ENCODE measurements at regions not wholly inside any gene's neighbourhood (a gene's known extent, or its start where the extent isn't known, plus 50 kb on each side); places are given as distances from the start of the nearest gene placed in this dataset.

GRCh38 chr4:100084892-100085291, 105.4 kb downstream of the DDIT4L start:
- no peak for DNase-seq (ENCODE audit: low read depth in 2 of 2)

GRCh38 chr4:100083289-100083688, 107.0 kb downstream of the DDIT4L start:
- DNase-seq (ENCODE audit: low read depth in 2 of 2) = no peak

GRCh38 chr4:100082852-100083251, 107.4 kb downstream of the DDIT4L start:
- DNase-seq (ENCODE audit: low read depth in 2 of 2) = no peak

GRCh38 chr4:100081491-100081890, 108.8 kb downstream of the DDIT4L start:
- no peak for DNase-seq (ENCODE audit: low read depth in 2 of 2)

GRCh38 chr4:100079264-100079663, 111.0 kb downstream of the DDIT4L start:
- peak in 1 of 2 donors; percentile 10 for DNase-seq (ENCODE audit: low read depth in 2 of 2)

- DNase-seq (ENCODE audit: low read depth in 2 of 2) = no peak
Measured at GRCh38 chr4:100076753-100077152, 113.5 kb downstream of the DDIT4L start.

- DNase-seq (ENCODE audit: low read depth in 2 of 2) = no peak
Measured at GRCh38 chr4:100075486-100076270, 114.6 kb downstream of the DDIT4L start.

- DNase-seq (ENCODE audit: low read depth in 2 of 2) = no peak
Measured at GRCh38 chr4:100075056-100075455, 115.2 kb downstream of the DDIT4L start.

- DNase-seq (ENCODE audit: low read depth in 2 of 2) = no peak
Measured at GRCh38 chr4:100071506-100071905, 118.8 kb downstream of the DDIT4L start.

GRCh38 chr4:100070868-100071267, 119.4 kb downstream of the DDIT4L start:
- no peak for DNase-seq (ENCODE audit: low read depth in 2 of 2)

GRCh38 chr4:100069207-100069606, 119.1 kb upstream of the H2AZ1 start:
- DNase-seq (ENCODE audit: low read depth in 2 of 2) = no peak

- DNase-seq (ENCODE audit: low read depth in 2 of 2) = no peak
Measured at GRCh38 chr4:100067255-100067654, 117.2 kb upstream of the H2AZ1 start.

- DNase-seq (ENCODE audit: low read depth in 2 of 2) = no peak
Measured at GRCh38 chr4:100063355-100063754, 113.3 kb upstream of the H2AZ1 start.

- no peak for DNase-seq (ENCODE audit: low read depth in 2 of 2)
Measured at GRCh38 chr4:100062921-100063320, 112.8 kb upstream of the H2AZ1 start.

- no peak for DNase-seq (ENCODE audit: low read depth in 2 of 2)
Measured at GRCh38 chr4:100061835-100062234, 111.8 kb upstream of the H2AZ1 start.

- DNase-seq (ENCODE audit: low read depth in 2 of 2) = no peak
Measured at GRCh38 chr4:100060765-100061416, 110.8 kb upstream of the H2AZ1 start.

- DNase-seq (ENCODE audit: low read depth in 2 of 2) = no peak
Measured at GRCh38 chr4:100059467-100059866, 109.4 kb upstream of the H2AZ1 start.

- DNase-seq (ENCODE audit: low read depth in 2 of 2) = no peak
Measured at GRCh38 chr4:100056701-100057100, 106.6 kb upstream of the H2AZ1 start.

GRCh38 chr4:100054071-100054470, 104.0 kb upstream of the H2AZ1 start:
- no peak for DNase-seq (ENCODE audit: low read depth in 2 of 2)

- DNase-seq (ENCODE audit: low read depth in 2 of 2) = no peak
Measured at GRCh38 chr4:100049872-100050271, 99.8 kb upstream of the H2AZ1 start.

GRCh38 chr4:100042711-100043110, 92.6 kb upstream of the H2AZ1 start:
- DNase-seq (ENCODE audit: low read depth in 2 of 2) = no peak

GRCh38 chr4:100042235-100042634, 92.2 kb upstream of the H2AZ1 start:
- no peak for DNase-seq (ENCODE audit: low read depth in 2 of 2)

- no peak for DNase-seq (ENCODE audit: low read depth in 2 of 2)
Measured at GRCh38 chr4:100041646-100042045, 91.6 kb upstream of the H2AZ1 start.

Data from stimulated activated CD8-positive, alpha-beta memory T cell treated with anti-CD3 and anti-CD28 coated beads, Interleukin-7, amount 100 ng/mL, for 4 hours (primary cell).